Heart right ventricle (tissue), 16 donors: ENCODE measurements at regions not wholly inside any gene's neighbourhood (a gene's known extent, or its start where the extent isn't known, plus 50 kb on each side); places are given as distances from the start of the nearest gene placed in this dataset.

ENCODE experiments used
- ATAC-seq, 8 donors: fragments of 200-7000 bp; cut with Tn5 transposase; one replicate each; pipeline ENCODE4 v1.9.1; 2020; ENCODE audit warnings: mild to moderate bottlenecking in 8 of 8, moderate library complexity in 8 of 8, moderate number of reproducible peaks in 1 of 8
- DNase-seq, 2 donors: peaks; one replicate each; pipeline ENCODE4 v3.0.0-alpha.2; 2020
- H3K27ac ChIP-seq, 10 donors: fragments of 200-600 bp; sonication (generic) in 2 of 10; one replicate each; pipeline versions ENCODE4 v1.5.0 to v1.8.0; 2020 to 2022; ENCODE audit warnings: mild to moderate bottlenecking in 3 of 10
- H3K27me3 ChIP-seq, 7 donors: fragments of 200-600 bp; one replicate each; pipeline ENCODE4 v1.8.0; 2021 to 2022; ENCODE audit warnings: mild to moderate bottlenecking in 2 of 7
- H3K36me3 ChIP-seq, 9 donors: fragments of 200-600 bp; sonication (generic) in 1 of 9; one replicate each; pipeline versions ENCODE4 v1.5.0 to v1.8.0; 2020 to 2022; ENCODE audit warnings: mild to moderate bottlenecking in 2 of 9
- H3K4me1 ChIP-seq, 9 donors: fragments of 200-600 bp; sonication (generic) in 1 of 9; one replicate each; pipeline versions ENCODE4 v1.5.0 to v1.8.0; 2020 to 2022; ENCODE audit warnings: mild to moderate bottlenecking in 4 of 9
- H3K4me3 ChIP-seq, 10 donors: fragments of 200-600 bp; sonication (generic) in 2 of 10; one replicate each; pipeline versions ENCODE4 v1.5.0 to v1.8.0; 2020 to 2022; ENCODE audit warnings: mild to moderate bottlenecking in 7 of 10, moderate library complexity in 2 of 10
- H3K9me3 ChIP-seq, 11 donors: fragments of 200-600 bp in 10 of 11; sonication (generic) in 2 of 11; one replicate each; pipeline versions ENCODE4 v1.5.0 to v1.8.0; 2013 to 2022; ENCODE audit warnings: mild to moderate bottlenecking in 2 of 11, control low read depth in 1 of 11, moderate library complexity in 1 of 11
- WGBS, 2 donors: extraction: QIAGEN DNeasy Blood & Tissue Kit; methylation state at CpG; one replicate each; pipeline ENCODE4 v1.1.7; 2013; ENCODE audit warnings: inconsistent platforms in 1 of 2; 5-methylcytosine and 5-hydroxymethylcytosine counted together
- intact Hi-C, 10 donors: fragments of 100-400 bp; cut with DNase I; formaldehyde crosslinking; loops; one replicate each; pipeline versions ENCODE4 v1.11.1 to v1.14.2; 2022
- TF ChIP-seq, protein P1 (sequence below), 9 donors: fragments of 200-600 bp; sonication (generic) in 2 of 9; IDR thresholded peaks; one replicate each; pipeline versions ENCODE4 v1.5.0 to v1.8.0; 2021 to 2022; ENCODE audit warnings: antibody characterized with exemption in 9 of 9, mild to moderate bottlenecking in 5 of 9, moderate library complexity in 1 of 9
- donor health status: Arrhythmogenic right ventricular cardiomyopathy.
- donor health status: ischemic (EF 13 %, LVEDD 7.1; RV severe dilation, severe dysfunction).
- donor health status: healthy with polysubstance abuse.
- donor health status: DM: no; HTN: yes; CAD: no.
- donor health status: DM: no; HTN: no; CAD: no.
- donor health status: ischemic (EF 25% LVEDD 6.9; RV normal size, moderate dysfunction).
- donor health status: ischemic (EF 25% LVEDD 5.7; RV mildly dilated, moderate dysfunction).
- donor health status: healthy.
- donor health status: DM: yes; HTN: yes; CAD: no.
- donor health status: Ischemic cardiomyopathy.
- donor health status: ischemic (EF 35%, LVEDD 5.7; RV mildly dilated, moderate dysfunction).
- donor health status: nonischemic (EF 11% LVEDD 7.7; RV severe dilation, severe dysfunction).
- donor health status: DM: yes; HTN: yes; CAD: no.
- donor health status: PGD.
- donor health status: ischemic (EF 29% LVEDD 5.4; RV normal size, mild dysfunction).
- donor health status: nonischemic (EF 23%, LVEDD 6.1; RV moderate dilation, normal function).

GRCh38 chr6:119717942-119718341 lies 368.4 kb upstream of the MAN1A1 start:
- Histone ChIP-seq H3K36me3 (no peaks in the 10 kb centered on the region), H3K27me3 (no peaks in the 10 kb centered on the region), H3K9me3 (no peaks in the 10 kb centered on the region), H3K27ac (no peak overlapping the region), H3K4me1 (peaks cover 0 to 14% (median 0%) of the 10 kb centered on the region in 9 donors), H3K4me3 (no peak overlapping the region)
- intact Hi-C loops = loop anchor here in 1 of 10 donors (10.0 kb wide), 1 partner anchor 163 kb away; no protein-coding TSS in a partner anchor
- TF ChIP-seq, protein P1, sequence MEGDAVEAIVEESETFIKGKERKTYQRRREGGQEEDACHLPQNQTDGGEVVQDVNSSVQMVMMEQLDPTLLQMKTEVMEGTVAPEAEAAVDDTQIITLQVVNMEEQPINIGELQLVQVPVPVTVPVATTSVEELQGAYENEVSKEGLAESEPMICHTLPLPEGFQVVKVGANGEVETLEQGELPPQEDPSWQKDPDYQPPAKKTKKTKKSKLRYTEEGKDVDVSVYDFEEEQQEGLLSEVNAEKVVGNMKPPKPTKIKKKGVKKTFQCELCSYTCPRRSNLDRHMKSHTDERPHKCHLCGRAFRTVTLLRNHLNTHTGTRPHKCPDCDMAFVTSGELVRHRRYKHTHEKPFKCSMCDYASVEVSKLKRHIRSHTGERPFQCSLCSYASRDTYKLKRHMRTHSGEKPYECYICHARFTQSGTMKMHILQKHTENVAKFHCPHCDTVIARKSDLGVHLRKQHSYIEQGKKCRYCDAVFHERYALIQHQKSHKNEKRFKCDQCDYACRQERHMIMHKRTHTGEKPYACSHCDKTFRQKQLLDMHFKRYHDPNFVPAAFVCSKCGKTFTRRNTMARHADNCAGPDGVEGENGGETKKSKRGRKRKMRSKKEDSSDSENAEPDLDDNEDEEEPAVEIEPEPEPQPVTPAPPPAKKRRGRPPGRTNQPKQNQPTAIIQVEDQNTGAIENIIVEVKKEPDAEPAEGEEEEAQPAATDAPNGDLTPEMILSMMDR (IDR thresholded peaks at IDR 0.05) = no peak
- ATAC-seq = no peak
- DNase-seq = no peak
- WGBS, 2 donors = 69 to 83% methylated on average over 2 of the region's 2 CpGs

DNA sequence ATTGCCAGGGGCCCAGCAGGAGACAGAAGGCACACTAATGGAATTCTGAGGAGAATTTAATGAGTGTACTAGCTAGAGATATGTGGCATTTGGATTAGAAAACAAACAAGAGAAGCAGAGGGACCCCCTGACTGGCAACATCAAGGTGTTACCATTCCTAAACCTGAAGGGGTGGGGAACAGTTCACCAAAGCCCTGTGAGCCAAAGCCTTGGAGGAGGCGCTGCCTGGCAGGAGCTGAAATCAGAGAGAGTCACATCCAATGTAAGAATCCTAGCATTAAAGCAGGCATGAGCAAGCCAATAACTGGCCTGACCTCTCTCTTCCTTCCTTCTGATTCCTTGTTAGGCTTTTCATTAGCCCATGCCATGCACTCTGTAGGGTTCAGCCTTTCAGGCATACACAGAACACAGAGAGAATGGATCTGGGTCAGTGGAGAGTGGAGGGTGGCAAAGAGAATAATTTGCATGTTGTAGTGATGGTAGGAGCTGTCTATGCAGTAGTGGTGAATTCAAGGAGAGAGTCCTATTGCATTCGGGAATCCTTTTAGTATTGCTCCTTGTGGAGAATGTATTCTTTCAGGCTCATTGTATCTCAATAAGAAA lies 367.2 kb upstream of the MAN1A1 start:
- Histone ChIP-seq H3K27me3 (no peaks in the 10 kb centered on the region), H3K27ac (no peak overlapping the region), H3K4me1 (peaks cover 0 to 14% (median 0%) of the 10 kb centered on the region in 9 donors), H3K36me3 (no peaks in the 10 kb centered on the region), H3K4me3 (no peak overlapping the region), H3K9me3 (peaks cover 0 to 4% (median 0%) of the 10 kb centered on the region in 11 donors)
- intact Hi-C loops = loop anchor here in 1 of 10 donors (10.0 kb wide), 1 partner anchor 162 kb away; no protein-coding TSS in a partner anchor
- WGBS, 2 donors = 89 to 93% methylated on average over 2 of the region's 2 CpGs
- TF ChIP-seq, protein P1 (IDR thresholded peaks at IDR 0.05) = no peak
- DNase-seq (no peak), ATAC-seq (no peak)

- TF ChIP-seq, protein P1 (IDR thresholded peaks at IDR 0.05) = no peak
- H3K9me3 ChIP-seq = peaks cover 0 to 4% (median 0%) of the 10 kb centered on the region in 11 donors
- no peaks in the 10 kb centered on the region for H3K27me3 ChIP-seq
- no peak overlapping the region for H3K4me3 ChIP-seq
- intact Hi-C loops = loop anchor here in 1 of 10 donors (10.0 kb wide), 1 partner anchor 159 kb away; no protein-coding TSS in a partner anchor
- H3K4me1 ChIP-seq = peaks cover 0 to 13% (median 0%) of the 10 kb centered on the region in 9 donors
- ATAC-seq (no peak), DNase-seq (no peak)
- no peak overlapping the region for H3K27ac ChIP-seq
- no peaks in the 10 kb centered on the region for H3K36me3 ChIP-seq
These were observed 364.3 kb upstream of the MAN1A1 start for GRCh38 chr6:119713903-119714302.

DNA sequence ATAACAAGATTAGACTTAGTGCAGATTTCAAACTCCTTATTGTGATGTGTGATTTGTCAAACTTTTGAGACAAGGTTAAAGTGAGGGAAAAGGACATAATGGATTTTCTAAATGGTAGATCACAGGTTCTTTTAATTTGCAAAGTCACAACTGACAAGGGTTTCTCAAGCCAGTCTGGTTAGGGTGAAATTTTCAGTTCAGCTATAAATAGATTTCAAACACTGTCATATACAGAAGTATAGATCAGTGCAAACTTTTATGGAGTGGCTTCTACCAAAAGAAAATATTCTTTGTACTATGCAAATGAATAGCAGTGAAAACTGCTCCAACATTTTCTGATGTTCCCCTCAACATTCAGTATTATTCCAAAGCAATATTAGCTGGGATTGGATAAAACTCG lies 337.1 kb upstream of the MAN1A1 start:
- H3K9me3 ChIP-seq = no peaks in the 10 kb centered on the region
- H3K36me3 ChIP-seq = no peaks in the 10 kb centered on the region
- 71 to 82% methylated on average over 1 of the region's 1 CpG for WGBS, 2 donors
- no peak overlapping the region for H3K27ac ChIP-seq
- DNase-seq = no peak
- TF ChIP-seq, protein P1 (IDR thresholded peaks at IDR 0.05) = no peak
- intact Hi-C loops = no loop called here
- no peak for ATAC-seq
- H3K4me1 ChIP-seq = no peaks in the 10 kb centered on the region
- H3K4me3 ChIP-seq = no peak overlapping the region
- H3K27me3 ChIP-seq = no peaks in the 10 kb centered on the region
